ENCODE measurements at regions not wholly inside any gene's neighbourhood (a gene's known extent, or its start where the extent isn't known, plus 50 kb on each side); places are given as distances from the start of the nearest gene placed in this dataset.
A peak's percentile ranks its signal among the peaks of the same experiment; 100 is the strongest.

DNA sequence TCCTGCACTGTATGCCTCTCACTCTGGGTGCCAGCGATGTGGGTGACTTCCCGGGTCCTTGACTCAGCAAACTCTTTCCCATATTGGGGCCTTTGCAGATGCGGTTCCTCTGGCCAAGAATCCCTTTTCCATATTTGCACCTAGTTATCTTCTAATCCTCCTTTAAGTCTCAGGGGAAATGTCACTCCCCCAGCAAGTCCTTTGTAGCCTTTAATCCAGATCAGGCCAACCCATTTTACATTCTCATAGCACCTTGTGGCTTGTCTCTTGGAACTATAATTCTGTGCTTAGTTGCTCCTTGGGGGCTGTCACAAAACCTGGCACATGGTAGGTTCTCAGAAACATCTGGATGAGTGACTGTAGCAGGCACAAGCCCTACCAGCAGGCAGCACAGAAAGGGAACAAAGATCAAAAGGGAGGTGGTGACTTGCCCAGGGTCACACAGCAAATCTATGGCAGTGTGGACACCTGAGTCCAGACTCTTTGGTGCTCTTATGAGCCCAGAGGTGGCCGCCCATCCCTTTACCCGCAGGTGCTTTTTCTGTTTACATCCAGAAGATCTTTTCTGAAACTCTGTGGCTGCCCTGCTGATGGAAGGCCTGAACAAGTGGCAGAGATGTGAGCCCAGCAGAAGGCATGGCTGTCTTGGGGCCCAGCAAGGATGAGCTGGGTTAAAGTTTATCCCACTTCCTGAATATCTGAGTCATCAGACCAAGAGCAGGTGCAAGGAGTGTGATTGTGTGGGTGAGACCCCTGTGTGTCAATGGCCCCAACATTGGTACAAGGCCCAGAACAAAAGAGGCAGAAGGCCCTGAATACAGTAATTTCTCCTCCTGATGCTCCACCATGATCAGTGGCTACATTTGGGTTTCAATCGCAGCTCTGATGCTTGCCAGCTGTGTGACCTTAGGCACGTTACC is 78.6 kb upstream of the GRK3 start (continued):
- TF ChIP-seq ZNF788 (CRISPR knock-in tag; IDR thresholded peaks at IDR 0.05; ENCODE audit: borderline replicate concordance) (no peak), NR3C1 (CRISPR knock-in tag; IDR thresholded peaks at IDR 0.05) (no peak), ZNF232 (CRISPR knock-in tag; IDR thresholded peaks at IDR 0.05; ENCODE audit: borderline replicate concordance) (no peak), ZNF430 (CRISPR knock-in tag; IDR thresholded peaks at IDR 0.05) (no peak), SOX6 (IDR thresholded peaks at IDR 0.05) (no peak), SOX6 (CRISPR knock-in tag; IDR thresholded peaks at IDR 0.05) (peak; percentile 29; the same call in 1 of the 2 replicates), ZNF703 (CRISPR knock-in tag; IDR thresholded peaks at IDR 0.05; ENCODE audit: borderline replicate concordance) (no peak), SYNCRIP (IDR thresholded peaks at IDR 0.05; ENCODE audit: insufficient read depth, low read depth, low read length) (no peak), KDM2A (CRISPR knock-in tag; IDR thresholded peaks at IDR 0.05; ENCODE audit: borderline replicate concordance, low read depth) (no peak), TAF15 (IDR thresholded peaks at IDR 0.05; ENCODE audit: low read depth, low read length, poor library complexity, severe bottlenecking) (no peak), STAG1 (CRISPR knock-in tag; IDR thresholded peaks at IDR 0.05) (no peak), GATAD2A (CRISPR knock-in tag; IDR thresholded peaks at IDR 0.05) (0 out of 2 replicates have a peak, but pooled peaks have one; percentile 10), YY1 (IDR thresholded peaks at IDR 0.05; ENCODE audit: insufficient read depth, insufficient replicate concordance, low read depth, low read length) (no peak), SP2 (CRISPR knock-in tag; IDR thresholded peaks at IDR 0.05) (no peak)
- TF ChIP-seq, protein P1, sequence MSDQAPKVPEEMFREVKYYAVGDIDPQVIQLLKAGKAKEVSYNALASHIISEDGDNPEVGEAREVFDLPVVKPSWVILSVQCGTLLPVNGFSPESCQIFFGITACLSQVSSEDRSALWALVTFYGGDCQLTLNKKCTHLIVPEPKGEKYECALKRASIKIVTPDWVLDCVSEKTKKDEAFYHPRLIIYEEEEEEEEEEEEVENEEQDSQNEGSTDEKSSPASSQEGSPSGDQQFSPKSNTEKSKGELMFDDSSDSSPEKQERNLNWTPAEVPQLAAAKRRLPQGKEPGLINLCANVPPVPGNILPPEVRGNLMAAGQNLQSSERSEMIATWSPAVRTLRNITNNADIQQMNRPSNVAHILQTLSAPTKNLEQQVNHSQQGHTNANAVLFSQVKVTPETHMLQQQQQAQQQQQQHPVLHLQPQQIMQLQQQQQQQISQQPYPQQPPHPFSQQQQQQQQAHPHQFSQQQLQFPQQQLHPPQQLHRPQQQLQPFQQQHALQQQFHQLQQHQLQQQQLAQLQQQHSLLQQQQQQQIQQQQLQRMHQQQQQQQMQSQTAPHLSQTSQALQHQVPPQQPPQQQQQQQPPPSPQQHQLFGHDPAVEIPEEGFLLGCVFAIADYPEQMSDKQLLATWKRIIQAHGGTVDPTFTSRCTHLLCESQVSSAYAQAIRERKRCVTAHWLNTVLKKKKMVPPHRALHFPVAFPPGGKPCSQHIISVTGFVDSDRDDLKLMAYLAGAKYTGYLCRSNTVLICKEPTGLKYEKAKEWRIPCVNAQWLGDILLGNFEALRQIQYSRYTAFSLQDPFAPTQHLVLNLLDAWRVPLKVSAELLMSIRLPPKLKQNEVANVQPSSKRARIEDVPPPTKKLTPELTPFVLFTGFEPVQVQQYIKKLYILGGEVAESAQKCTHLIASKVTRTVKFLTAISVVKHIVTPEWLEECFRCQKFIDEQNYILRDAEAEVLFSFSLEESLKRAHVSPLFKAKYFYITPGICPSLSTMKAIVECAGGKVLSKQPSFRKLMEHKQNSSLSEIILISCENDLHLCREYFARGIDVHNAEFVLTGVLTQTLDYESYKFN (CRISPR knock-in tag; conservative IDR thresholded peaks at IDR 0.05) = 0 out of 2 replicates have a peak, but pooled peaks have one; percentile 14
- TF ChIP-seq, protein P2, sequence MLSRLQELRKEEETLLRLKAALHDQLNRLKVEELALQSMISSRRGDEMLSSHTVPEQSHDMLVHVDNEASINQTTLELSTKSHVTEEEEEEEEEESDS (CRISPR knock-in tag; IDR thresholded peaks at IDR 0.05; ENCODE audit: borderline replicate concordance) = no peak
- TF ChIP-seq, protein P3, sequence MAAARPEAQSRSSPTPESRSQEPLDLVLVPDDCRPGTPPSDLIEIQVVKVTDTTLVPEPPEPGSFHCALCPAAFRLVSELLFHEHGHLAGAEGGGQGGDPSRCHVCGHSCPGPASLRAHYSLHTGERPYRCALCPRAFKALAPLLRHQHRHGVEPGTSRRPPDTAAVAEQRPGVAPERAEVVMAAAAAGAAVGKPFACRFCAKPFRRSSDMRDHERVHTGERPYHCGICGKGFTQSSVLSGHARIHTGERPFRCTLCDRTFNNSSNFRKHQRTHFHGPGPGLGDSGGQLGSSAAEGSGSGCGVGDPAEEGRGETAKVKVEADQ (CRISPR knock-in tag; IDR thresholded peaks at IDR 0.05; ENCODE audit: borderline replicate concordance) = no peak
- TF ChIP-seq, protein P4, sequence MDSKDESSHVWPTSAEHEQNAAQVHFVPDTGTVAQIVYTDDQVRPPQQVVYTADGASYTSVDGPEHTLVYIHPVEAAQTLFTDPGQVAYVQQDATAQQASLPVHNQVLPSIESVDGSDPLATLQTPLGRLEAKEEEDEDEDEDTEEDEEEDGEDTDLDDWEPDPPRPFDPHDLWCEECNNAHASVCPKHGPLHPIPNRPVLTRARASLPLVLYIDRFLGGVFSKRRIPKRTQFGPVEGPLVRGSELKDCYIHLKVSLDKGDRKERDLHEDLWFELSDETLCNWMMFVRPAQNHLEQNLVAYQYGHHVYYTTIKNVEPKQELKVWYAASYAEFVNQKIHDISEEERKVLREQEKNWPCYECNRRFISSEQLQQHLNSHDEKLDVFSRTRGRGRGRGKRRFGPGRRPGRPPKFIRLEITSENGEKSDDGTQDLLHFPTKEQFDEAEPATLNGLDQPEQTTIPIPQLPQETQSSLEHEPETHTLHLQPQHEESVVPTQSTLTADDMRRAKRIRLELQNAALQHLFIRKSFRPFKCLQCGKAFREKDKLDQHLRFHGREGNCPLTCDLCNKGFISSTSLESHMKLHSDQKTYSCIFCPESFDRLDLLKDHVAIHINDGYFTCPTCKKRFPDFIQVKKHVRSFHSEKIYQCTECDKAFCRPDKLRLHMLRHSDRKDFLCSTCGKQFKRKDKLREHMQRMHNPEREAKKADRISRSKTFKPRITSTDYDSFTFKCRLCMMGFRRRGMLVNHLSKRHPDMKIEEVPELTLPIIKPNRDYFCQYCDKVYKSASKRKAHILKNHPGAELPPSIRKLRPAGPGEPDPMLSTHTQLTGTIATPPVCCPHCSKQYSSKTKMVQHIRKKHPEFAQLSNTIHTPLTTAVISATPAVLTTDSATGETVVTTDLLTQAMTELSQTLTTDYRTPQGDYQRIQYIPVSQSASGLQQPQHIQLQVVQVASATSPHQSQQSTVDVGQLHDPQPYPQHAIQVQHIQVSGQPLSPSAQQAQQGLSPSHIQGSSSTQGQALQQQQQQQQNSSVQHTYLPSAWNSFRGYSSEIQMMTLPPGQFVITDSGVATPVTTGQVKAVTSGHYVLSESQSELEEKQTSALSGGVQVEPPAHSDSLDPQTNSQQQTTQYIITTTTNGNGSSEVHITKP (CRISPR knock-in tag; IDR thresholded peaks at IDR 0.05; ENCODE audit: low read depth) = no peak

All from HepG2 (cell line).